Testis (tissue), 2 donors: ENCODE measurements at regions not wholly inside any gene's neighbourhood (a gene's known extent, or its start where the extent isn't known, plus 50 kb on each side); places are given as distances from the start of the nearest gene placed in this dataset.

Experiments used
- POLR2A ChIP-seq: fragments of 450-650 bp; IDR thresholded peaks from one replicate; pipeline ENCODE4 v1.6.1; 2017; ENCODE audit warnings: antibody characterized with exemption, mild to moderate bottlenecking, moderate library complexity
- TF ChIP-seq, protein P1 (sequence below), 3 experiments: fragments of 450-650 bp in 2 of 3; fragments of 200-600 bp in 1 of 3; sonication (generic) in 1 of 3; IDR thresholded peaks; one replicate each; pipeline ENCODE4 v1.5.1; 2016 to 2019; ENCODE audit warnings: antibody characterized with exemption in 3 of 3, mild to moderate bottlenecking in 2 of 3, moderate library complexity in 1 of 3

DNA sequence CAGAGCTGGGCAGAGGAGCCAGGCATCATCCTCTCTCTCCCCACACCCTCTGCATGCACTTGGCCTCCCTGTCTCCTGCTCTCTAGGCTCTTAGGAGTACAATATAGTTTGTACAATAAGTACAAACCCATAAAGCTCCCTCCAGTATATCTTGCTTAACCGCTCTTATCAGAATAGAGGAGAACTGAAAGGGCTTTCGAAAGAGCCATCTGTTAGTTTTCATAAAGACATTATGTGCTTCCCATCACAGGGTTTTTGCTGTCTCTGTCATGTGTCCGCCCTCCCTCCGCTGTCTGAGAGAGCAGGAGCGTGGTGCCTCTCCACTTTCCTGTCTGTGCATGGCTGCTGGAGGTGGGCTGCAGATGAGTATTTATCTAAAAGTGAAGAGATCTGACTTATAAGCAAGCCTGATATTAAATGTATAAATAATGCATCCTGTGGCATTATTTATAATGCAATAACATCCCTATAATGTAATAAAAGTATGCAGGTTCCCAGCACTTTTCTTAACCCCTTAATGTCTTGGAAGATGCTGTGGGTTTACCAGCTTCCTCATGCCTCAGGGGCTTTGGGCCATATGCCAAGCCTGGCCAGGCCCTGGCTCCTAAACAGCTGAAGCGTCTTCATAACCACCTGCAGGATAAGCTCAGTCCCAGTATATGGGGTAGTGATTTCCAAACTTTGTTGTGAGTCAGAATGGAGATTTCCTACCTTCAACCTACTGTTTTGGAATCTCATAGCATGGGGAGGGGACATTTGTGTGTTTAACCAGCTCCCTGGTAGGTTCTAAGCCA, 297.1 kb downstream of the DHX35 start:
- TF ChIP-seq, protein P1, sequence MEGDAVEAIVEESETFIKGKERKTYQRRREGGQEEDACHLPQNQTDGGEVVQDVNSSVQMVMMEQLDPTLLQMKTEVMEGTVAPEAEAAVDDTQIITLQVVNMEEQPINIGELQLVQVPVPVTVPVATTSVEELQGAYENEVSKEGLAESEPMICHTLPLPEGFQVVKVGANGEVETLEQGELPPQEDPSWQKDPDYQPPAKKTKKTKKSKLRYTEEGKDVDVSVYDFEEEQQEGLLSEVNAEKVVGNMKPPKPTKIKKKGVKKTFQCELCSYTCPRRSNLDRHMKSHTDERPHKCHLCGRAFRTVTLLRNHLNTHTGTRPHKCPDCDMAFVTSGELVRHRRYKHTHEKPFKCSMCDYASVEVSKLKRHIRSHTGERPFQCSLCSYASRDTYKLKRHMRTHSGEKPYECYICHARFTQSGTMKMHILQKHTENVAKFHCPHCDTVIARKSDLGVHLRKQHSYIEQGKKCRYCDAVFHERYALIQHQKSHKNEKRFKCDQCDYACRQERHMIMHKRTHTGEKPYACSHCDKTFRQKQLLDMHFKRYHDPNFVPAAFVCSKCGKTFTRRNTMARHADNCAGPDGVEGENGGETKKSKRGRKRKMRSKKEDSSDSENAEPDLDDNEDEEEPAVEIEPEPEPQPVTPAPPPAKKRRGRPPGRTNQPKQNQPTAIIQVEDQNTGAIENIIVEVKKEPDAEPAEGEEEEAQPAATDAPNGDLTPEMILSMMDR (IDR thresholded peaks at IDR 0.05), result no peak
- TF ChIP-seq POLR2A, result no peak
